HCT116 (cell line): ENCODE measurements at regions not wholly inside any gene's neighbourhood (a gene's known extent, or its start where the extent isn't known, plus 50 kb on each side); places are given as distances from the start of the nearest gene placed in this dataset.

Experiments used
- ATAC-seq: fragments of 200-7000 bp; cut with Tn5 transposase; 2 replicates; pipeline ENCODE4 v1.9.1; 2020; ENCODE audit warnings: mild to moderate bottlenecking, moderate library complexity
- BruUV-seq: library from RNA; stranded (reverse); fragments of 400-500 nt; replicated peaks from 2 replicates; lab custom pipeline; 2021; lab: Mats Ljungman, UMichigan
- CTCF ChIA-PET: fragments of 300-600 bp; sonication (Branson Sonifier 250); formaldehyde crosslinking; loops from one replicate; lab custom pipeline; 2021; ENCODE audit warnings: antibody characterized with exemption; lab: Charles Lee
- POLR2A ChIA-PET: fragments of 300-600, 350-600 bp; sonication (Branson Sonifier 250); formaldehyde crosslinking; loops from one replicate; lab custom pipeline; 2021; ENCODE audit warnings: antibody characterized with exemption; lab: Charles Lee
- RAD21 ChIA-PET, 2 experiments: fragments of 300-600 bp; sonication (Branson Sonifier 250); formaldehyde crosslinking; loops; one replicate each; lab custom pipeline; 2023; ENCODE audit warnings: low total read pairs in 2 of 2; ENCODE audit not compliant: uncharacterized antibody in 2 of 2, unreplicated experiment in 2 of 2, low non-redundant PET in 1 of 2; lab: Charles Lee
- DNase-seq: peaks from one replicate; pipeline ENCODE4 v3.0.0-alpha.2; 2010; ENCODE audit warnings: low read depth, low spot score
- H2AFZ ChIP-seq: fragments of 200-600 bp; shearing (Covaris generic), sonication (generic); 2 replicates; pipeline ENCODE4 v1.6.1; 2017; ENCODE audit warnings: low read depth, mixed run types, mixed read lengths, antibody characterized with exemption, low read length; ENCODE audit not compliant: poor library complexity, severe bottlenecking
- H3K27ac ChIP-seq: 2 replicates; pipeline ENCODE4 v1.5.1; 2012; ENCODE audit warnings: low read depth, low read length
- H3K27me3 ChIP-seq: fragments of 200-600 bp; sonication (generic); 2 replicates; pipeline ENCODE4 v1.6.1; 2016; ENCODE audit warnings: mixed run types, low read length, mixed read lengths; ENCODE audit not compliant: insufficient read depth
- H3K36me3 ChIP-seq, 2 experiments: fragments of 200-500 bp in 1 of 2; fragments of 200-600 bp in 1 of 2; sonication (Bioruptor generic) in 1 of 2; sonication (generic) in 1 of 2; 2 replicates each; pipeline versions ENCODE4 v1.5.1 to v1.6.1; 2014 to 2016; ENCODE audit warnings: low read length in 2 of 2, inconsistent platforms in 1 of 2, mixed read lengths in 1 of 2, mixed run types in 1 of 2; ENCODE audit not compliant: insufficient read depth in 2 of 2, control insufficient read depth in 1 of 2
- H3K4me1 ChIP-seq, 2 experiments: fragments of 200-600 bp in 1 of 2; sonication (generic) in 1 of 2; 2 replicates each; pipeline versions ENCODE4 v1.5.1 to v1.6.1; 2012 to 2017; ENCODE audit warnings: low read length in 2 of 2, inconsistent platforms in 1 of 2, mild to moderate bottlenecking in 1 of 2, mixed read lengths in 1 of 2, mixed run types in 1 of 2, moderate library complexity in 1 of 2; ENCODE audit not compliant: insufficient read depth in 2 of 2, control insufficient read depth in 1 of 2
- H3K4me2 ChIP-seq: fragments of 200-600 bp; sonication (generic); 2 replicates; pipeline ENCODE4 v1.6.1; 2017; ENCODE audit warnings: mixed run types, low read length, mixed read lengths
- H3K4me3 ChIP-seq, 2 experiments: fragments of 200-600 bp in 1 of 2; sonication (generic) in 1 of 2; replicated peaks in 1 of 2; 2 replicates each; pipeline ENCODE4 v1.5.1; 2011 to 2016; ENCODE audit warnings: low read length in 2 of 2, control low read depth in 1 of 2, low read depth in 1 of 2, mild to moderate bottlenecking in 1 of 2, mixed read lengths in 1 of 2, mixed run types in 1 of 2
- H3K79me2 ChIP-seq: fragments of 200-600 bp; sonication (generic); 2 replicates; pipeline ENCODE4 v1.6.1; 2017; ENCODE audit warnings: mild to moderate bottlenecking, mixed run types, low read length, moderate library complexity, mixed read lengths; ENCODE audit not compliant: insufficient read depth
- H3K9ac ChIP-seq: fragments of 200-600 bp; sonication (generic); 2 replicates; pipeline ENCODE4 v1.6.1; 2016; ENCODE audit warnings: low read length, mixed read lengths
- H3K9me2 ChIP-seq: fragments of 200-600 bp; sonication (generic), shearing (Covaris generic); 2 replicates; pipeline ENCODE4 v1.6.1; 2017; ENCODE audit warnings: mixed run types, mild to moderate bottlenecking, moderate library complexity; ENCODE audit not compliant: insufficient read depth
- H3K9me3 ChIP-seq, 2 experiments: fragments of 200-500 bp in 1 of 2; fragments of 200-600 bp in 1 of 2; sonication (Bioruptor generic) in 1 of 2; sonication (generic) in 1 of 2; 2 replicates each; pipeline ENCODE4 v1.6.1; 2014 to 2017; ENCODE audit warnings: low read length in 2 of 2, mixed read lengths in 2 of 2, inconsistent platforms in 1 of 2, low read depth in 1 of 2, mild to moderate bottlenecking in 1 of 2, mixed run types in 1 of 2, moderate library complexity in 1 of 2; ENCODE audit not compliant: control insufficient read depth in 1 of 2, insufficient read depth in 1 of 2
- H4K20me1 ChIP-seq: fragments of 200-600 bp; sonication (generic), shearing (Covaris generic); 2 replicates; pipeline ENCODE4 v1.6.1; 2017; ENCODE audit warnings: mixed run types, mild to moderate bottlenecking, moderate library complexity; ENCODE audit not compliant: insufficient read depth
- CBX3 ChIP-seq: IDR thresholded peaks from 2 replicates; pipeline ENCODE4 v1.6.1; 2012; ENCODE audit warnings: low read depth
- CEBPB ChIP-seq: IDR thresholded peaks from 2 replicates; pipeline ENCODE4 v1.6.1; 2012; ENCODE audit warnings: low read depth
- EGR1 ChIP-seq: IDR thresholded peaks from 2 replicates; pipeline ENCODE4 v1.6.1; 2012; ENCODE audit warnings: low read depth
- ELF1 ChIP-seq: IDR thresholded peaks from 2 replicates; pipeline ENCODE4 v1.6.1; 2012; ENCODE audit warnings: low read depth, borderline replicate concordance
- EZH2 ChIP-seq: fragments of 200-600 bp; sonication (generic); IDR thresholded peaks from 2 replicates; pipeline ENCODE4 v1.6.1; 2017; ENCODE audit warnings: antibody characterized with exemption, mixed run types
- EZH2phosphoT487 ChIP-seq: fragments of 200-600 bp; IDR thresholded peaks from 2 replicates; pipeline ENCODE4 v1.6.1; 2018; ENCODE audit warnings: antibody characterized with exemption, borderline replicate concordance
- FOSL1 ChIP-seq: IDR thresholded peaks from 2 replicates; pipeline ENCODE4 v1.6.1; 2012; ENCODE audit warnings: low read depth
- JUND ChIP-seq: IDR thresholded peaks from 2 replicates; pipeline ENCODE4 v1.6.1; 2012
- SP1 ChIP-seq: IDR thresholded peaks from 2 replicates; pipeline ENCODE4 v1.6.1; 2012; ENCODE audit warnings: low read depth
- TCF7L2 ChIP-seq: IDR thresholded peaks from 2 replicates; pipeline ENCODE4 v1.7.0; 2011; ENCODE audit warnings: borderline replicate concordance, inconsistent platforms; ENCODE audit not compliant: insufficient read depth, insufficient read length; ENCODE audit errors: extremely low read depth
- ZBTB33 ChIP-seq: IDR thresholded peaks from 2 replicates; pipeline ENCODE4 v1.6.1; 2011; ENCODE audit warnings: mild to moderate bottlenecking, low read length, moderate library complexity; ENCODE audit not compliant: insufficient replicate concordance; ENCODE audit errors: extremely low read depth
- intact Hi-C: fragments of 100-400 bp; cut with micrococcal nuclease; formaldehyde crosslinking; loops from 2 replicates; pipeline ENCODE4 v1.10.0; 2022
- TF ChIP-seq, protein P1 (sequence below), 3 experiments: fragments of 200-600 bp in 1 of 3; sonication (generic) in 1 of 3; IDR thresholded peaks in 2 of 3; conservative IDR thresholded peaks in 1 of 3; 2 replicates each; pipeline ENCODE4 v1.5.1; 2012 to 2017; ENCODE audit warnings: low read depth in 2 of 3, low read length in 2 of 3, antibody characterized with exemption in 1 of 3, borderline replicate concordance in 1 of 3, control low read depth in 1 of 3, mild to moderate bottlenecking in 1 of 3, mixed read lengths in 1 of 3, mixed run types in 1 of 3, moderate library complexity in 1 of 3; ENCODE audit not compliant: insufficient read depth in 1 of 3
- TF ChIP-seq, protein P2 (sequence below): IDR thresholded peaks from 2 replicates; pipeline ENCODE4 v1.6.1; 2012

- TF ChIP-seq FOSL1 (no peak), CEBPB (no peak), CBX3 (no peak), SP1 (no peak), EZH2phosphoT487 (no peak), ZBTB33 (no peak), ELF1 (no peak), JUND (no peak), TCF7L2 (no peak), EGR1 (no peak), EZH2 (no peak)
- TF ChIP-seq, protein P1, sequence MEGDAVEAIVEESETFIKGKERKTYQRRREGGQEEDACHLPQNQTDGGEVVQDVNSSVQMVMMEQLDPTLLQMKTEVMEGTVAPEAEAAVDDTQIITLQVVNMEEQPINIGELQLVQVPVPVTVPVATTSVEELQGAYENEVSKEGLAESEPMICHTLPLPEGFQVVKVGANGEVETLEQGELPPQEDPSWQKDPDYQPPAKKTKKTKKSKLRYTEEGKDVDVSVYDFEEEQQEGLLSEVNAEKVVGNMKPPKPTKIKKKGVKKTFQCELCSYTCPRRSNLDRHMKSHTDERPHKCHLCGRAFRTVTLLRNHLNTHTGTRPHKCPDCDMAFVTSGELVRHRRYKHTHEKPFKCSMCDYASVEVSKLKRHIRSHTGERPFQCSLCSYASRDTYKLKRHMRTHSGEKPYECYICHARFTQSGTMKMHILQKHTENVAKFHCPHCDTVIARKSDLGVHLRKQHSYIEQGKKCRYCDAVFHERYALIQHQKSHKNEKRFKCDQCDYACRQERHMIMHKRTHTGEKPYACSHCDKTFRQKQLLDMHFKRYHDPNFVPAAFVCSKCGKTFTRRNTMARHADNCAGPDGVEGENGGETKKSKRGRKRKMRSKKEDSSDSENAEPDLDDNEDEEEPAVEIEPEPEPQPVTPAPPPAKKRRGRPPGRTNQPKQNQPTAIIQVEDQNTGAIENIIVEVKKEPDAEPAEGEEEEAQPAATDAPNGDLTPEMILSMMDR (IDR thresholded peaks at IDR 0.05 in 2 of 3, conservative IDR thresholded peaks at IDR 0.05 in 1 of 3; ENCODE audit: borderline replicate concordance in 1 of 3, insufficient read depth in 1 of 3, low read depth in 2 of 3, low read length in 2 of 3) = no peak
- TF ChIP-seq, protein P2, sequence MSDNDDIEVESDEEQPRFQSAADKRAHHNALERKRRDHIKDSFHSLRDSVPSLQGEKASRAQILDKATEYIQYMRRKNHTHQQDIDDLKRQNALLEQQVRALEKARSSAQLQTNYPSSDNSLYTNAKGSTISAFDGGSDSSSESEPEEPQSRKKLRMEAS = no peak
- Histone ChIP-seq H3K27me3 (no peaks in the 10 kb centered on the region), H3K4me1 (no peaks in the 10 kb centered on the region), H3K79me2 (no peaks in the 10 kb centered on the region), H3K9me2 (no peaks in the 10 kb centered on the region), H3K4me3 (no peak overlapping the region), H3K27ac (no peak overlapping the region), H3K36me3 (no peaks in the 10 kb centered on the region), H3K9me3 (peaks cover 3 to 7% of the 10 kb centered on the region in 2 experiments; a peak in 1 of 4 replicates), H3K9ac (no peak overlapping the region), H4K20me1 (no peaks in the 10 kb centered on the region), H3K4me2 (no peak overlapping the region), H2AFZ (no peak overlapping the region)
- ChIA-PET POLR2A (no interaction called here), RAD21 (no interaction called here), CTCF (no interaction called here)
- intact Hi-C loops = no loop called here
- no TSS peak for BruUV-seq
- ATAC-seq = no peak
- no peak for DNase-seq
These were observed 420.4 kb upstream of the LRRTM1 start for GRCh38 chr2:80725001-80725400.
